Loucy (cell line): ENCODE measurements at regions not wholly inside any gene's neighbourhood (a gene's known extent, or its start where the extent isn't known, plus 50 kb on each side); places are given as distances from the start of the nearest gene placed in this dataset.

Source experiments
- EZH2phosphoT487 ChIP-seq: fragments of 200-600 bp; IDR thresholded peaks from 2 replicates; pipeline ENCODE4 v1.6.1; 2018; ENCODE audit warnings: antibody characterized with exemption, mild to moderate bottlenecking, moderate library complexity, borderline replicate concordance
- TF ChIP-seq, protein P1 (sequence below): fragments of 200-600 bp; sonication (generic); conservative IDR thresholded peaks from 2 replicates; pipeline ENCODE4 v1.5.1; 2014; ENCODE audit warnings: mild to moderate bottlenecking, antibody characterized with exemption, low read length

DNA sequence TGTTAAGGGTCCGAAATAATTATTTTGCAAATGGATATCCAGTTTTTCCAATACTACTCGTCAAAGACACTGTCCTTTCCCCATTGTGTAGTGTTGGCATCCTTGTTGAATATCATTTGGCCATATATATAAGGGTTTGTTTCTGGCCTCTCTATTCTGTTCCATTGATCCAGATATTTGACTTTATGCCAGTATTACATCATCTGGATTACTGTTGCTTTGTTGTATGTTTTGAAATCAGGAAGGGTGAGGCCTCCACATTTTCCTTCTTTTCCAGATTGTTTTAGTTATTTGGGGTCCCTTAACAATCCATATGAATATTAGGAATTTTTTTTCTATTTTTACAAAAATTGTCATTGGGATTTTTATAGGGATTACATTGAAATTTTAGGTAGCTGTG, 244.1 kb downstream of the GPD2 start:
- TF ChIP-seq, protein P1, sequence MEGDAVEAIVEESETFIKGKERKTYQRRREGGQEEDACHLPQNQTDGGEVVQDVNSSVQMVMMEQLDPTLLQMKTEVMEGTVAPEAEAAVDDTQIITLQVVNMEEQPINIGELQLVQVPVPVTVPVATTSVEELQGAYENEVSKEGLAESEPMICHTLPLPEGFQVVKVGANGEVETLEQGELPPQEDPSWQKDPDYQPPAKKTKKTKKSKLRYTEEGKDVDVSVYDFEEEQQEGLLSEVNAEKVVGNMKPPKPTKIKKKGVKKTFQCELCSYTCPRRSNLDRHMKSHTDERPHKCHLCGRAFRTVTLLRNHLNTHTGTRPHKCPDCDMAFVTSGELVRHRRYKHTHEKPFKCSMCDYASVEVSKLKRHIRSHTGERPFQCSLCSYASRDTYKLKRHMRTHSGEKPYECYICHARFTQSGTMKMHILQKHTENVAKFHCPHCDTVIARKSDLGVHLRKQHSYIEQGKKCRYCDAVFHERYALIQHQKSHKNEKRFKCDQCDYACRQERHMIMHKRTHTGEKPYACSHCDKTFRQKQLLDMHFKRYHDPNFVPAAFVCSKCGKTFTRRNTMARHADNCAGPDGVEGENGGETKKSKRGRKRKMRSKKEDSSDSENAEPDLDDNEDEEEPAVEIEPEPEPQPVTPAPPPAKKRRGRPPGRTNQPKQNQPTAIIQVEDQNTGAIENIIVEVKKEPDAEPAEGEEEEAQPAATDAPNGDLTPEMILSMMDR = no peak
- no peak for TF ChIP-seq EZH2phosphoT487
